Pons (tissue), 1 donor: ENCODE measurements at regions not wholly inside any gene's neighbourhood (a gene's known extent, or its start where the extent isn't known, plus 50 kb on each side); places are given as distances from the start of the nearest gene placed in this dataset.

Experiments
- DNase-seq: peaks from one replicate; pipeline ENCODE4 v3.0.0-alpha.2; 2016; ENCODE audit warnings: low spot score

- no peak for DNase-seq
Measured at GRCh38 chr13:75231235-75231634, 250.7 kb downstream of the TBC1D4 start.

GRCh38 chr13:75226733-75227435, 255.1 kb downstream of the TBC1D4 start:
- DNase-seq = no peak

- DNase-seq = no peak
Measured at GRCh38 chr13:75226092-75226491, 255.9 kb downstream of the TBC1D4 start.

GRCh38 chr13:75225288-75226032, 256.5 kb downstream of the TBC1D4 start:
- no peak for DNase-seq

- no peak for DNase-seq
Measured at GRCh38 chr13:75224053-75224742, 257.8 kb downstream of the TBC1D4 start.

GRCh38 chr13:75222031-75222430, 259.9 kb downstream of the TBC1D4 start:
- DNase-seq = no peak

- DNase-seq = no peak
Measured at GRCh38 chr13:75220861-75221260, 261.1 kb downstream of the TBC1D4 start.

- DNase-seq = no peak
Measured at GRCh38 chr13:75220238-75220542, 261.8 kb downstream of the TBC1D4 start.

- peak; percentile 57 for DNase-seq
Measured at GRCh38 chr13:75219479-75220237, 262.3 kb downstream of the TBC1D4 start.

- no peak for DNase-seq
Measured at GRCh38 chr13:75217949-75218348, 264.0 kb downstream of the TBC1D4 start.

- DNase-seq = no peak
Measured at GRCh38 chr13:75216038-75216437, 265.9 kb downstream of the TBC1D4 start.

- no peak for DNase-seq
Measured at GRCh38 chr13:75214846-75215245, 267.1 kb downstream of the TBC1D4 start.

GRCh38 chr13:75202981-75203380, 279.0 kb downstream of the TBC1D4 start:
- DNase-seq = no peak

GRCh38 chr13:75197803-75198202, 284.2 kb downstream of the TBC1D4 start:
- DNase-seq = peak; percentile 35

- DNase-seq = peak; percentile 18
Measured at GRCh38 chr13:75196147-75196837, 285.7 kb downstream of the TBC1D4 start.

GRCh38 chr13:75195495-75196146, 286.3 kb downstream of the TBC1D4 start:
- peak; percentile 34 for DNase-seq

- DNase-seq = peak; percentile 17
Measured at GRCh38 chr13:75194717-75195462, 287.1 kb downstream of the TBC1D4 start.

- DNase-seq = no peak
Measured at GRCh38 chr13:75186379-75186778, 295.6 kb downstream of the TBC1D4 start.

- no peak for DNase-seq
Measured at GRCh38 chr13:75181906-75182305, 300.1 kb downstream of the TBC1D4 start.

GRCh38 chr13:75180805-75181455, 301.0 kb downstream of the TBC1D4 start:
- no peak for DNase-seq
